Peyer's patch (tissue), 4 donors: ENCODE measurements at regions not wholly inside any gene's neighbourhood (a gene's known extent, or its start where the extent isn't known, plus 50 kb on each side); places are given as distances from the start of the nearest gene placed in this dataset.
"Not testable (repeated sequence)": the region's sequence is repeated elsewhere in the genome, so short reads cannot be mapped to it uniquely, and the experiment has no call there.

Experiments used
- DNase-seq, 3 donors: peaks; one replicate each; pipeline ENCODE4 v3.0.0-alpha.2; 2017 to 2019
- H3K27ac ChIP-seq, 4 donors: fragments of 200-600 bp; sonication (generic); one replicate each; pipeline ENCODE4 v1.5.1; 2016 to 2019
- H3K27me3 ChIP-seq, 2 donors: fragments of 200-600 bp; sonication (generic); one replicate each; pipeline ENCODE4 v1.5.1; 2019
- H3K36me3 ChIP-seq, 3 donors: fragments of 200-600 bp; sonication (generic); one replicate each; pipeline ENCODE4 v1.5.1; 2016 to 2019
- H3K4me1 ChIP-seq, 4 donors: fragments of 200-600 bp; sonication (generic); one replicate each; pipeline ENCODE4 v1.5.1; 2016 to 2019
- H3K4me3 ChIP-seq, 4 donors: fragments of 200-600 bp; sonication (generic); 1 replicate in 3 of 4; 2 replicates in 1 of 4; pipeline ENCODE4 v1.5.1; 2016 to 2019; ENCODE audit warnings: mild to moderate bottlenecking in 1 of 4
- H3K9me3 ChIP-seq, 4 donors: fragments of 200-600 bp; sonication (generic); one replicate each; pipeline ENCODE4 v1.5.1; 2016 to 2019; ENCODE audit warnings: mild to moderate bottlenecking in 1 of 4
- POLR2A ChIP-seq, 2 donors: fragments of 450-650 bp; IDR thresholded peaks; one replicate each; pipeline ENCODE4 v1.5.1; 2017; ENCODE audit warnings: antibody characterized with exemption in 2 of 2, mild to moderate bottlenecking in 2 of 2, moderate library complexity in 2 of 2
- TF ChIP-seq, protein P1 (sequence below), 6 experiments: fragments of 450-650 bp in 4 of 6; fragments of 200-600 bp in 2 of 6; sonication (generic) in 1 of 6; IDR thresholded peaks; one replicate each; pipeline ENCODE4 v1.5.1; 2017 to 2019; ENCODE audit warnings: antibody characterized with exemption in 6 of 6, mild to moderate bottlenecking in 3 of 6, moderate library complexity in 1 of 6

DNA sequence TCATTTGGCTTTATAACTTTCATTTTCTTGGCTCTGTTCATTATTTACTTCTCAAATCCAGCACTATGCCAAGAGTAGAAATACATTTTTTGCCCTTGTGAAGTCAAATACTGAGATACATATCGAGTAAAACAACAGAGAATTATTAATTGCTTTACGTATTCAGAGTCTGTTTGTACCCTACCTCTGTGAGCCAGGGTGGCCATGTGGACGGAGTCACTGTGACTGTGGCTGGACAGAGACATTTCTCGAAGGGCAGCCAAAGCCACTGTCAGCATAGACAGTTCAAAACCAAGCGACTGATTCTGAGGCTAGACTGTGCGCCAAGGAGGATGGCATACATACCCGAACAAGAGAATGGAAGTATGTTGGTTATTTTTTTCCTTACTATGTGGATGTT, 391.0 kb upstream of the PROX1 start:
- TF ChIP-seq, protein P1, sequence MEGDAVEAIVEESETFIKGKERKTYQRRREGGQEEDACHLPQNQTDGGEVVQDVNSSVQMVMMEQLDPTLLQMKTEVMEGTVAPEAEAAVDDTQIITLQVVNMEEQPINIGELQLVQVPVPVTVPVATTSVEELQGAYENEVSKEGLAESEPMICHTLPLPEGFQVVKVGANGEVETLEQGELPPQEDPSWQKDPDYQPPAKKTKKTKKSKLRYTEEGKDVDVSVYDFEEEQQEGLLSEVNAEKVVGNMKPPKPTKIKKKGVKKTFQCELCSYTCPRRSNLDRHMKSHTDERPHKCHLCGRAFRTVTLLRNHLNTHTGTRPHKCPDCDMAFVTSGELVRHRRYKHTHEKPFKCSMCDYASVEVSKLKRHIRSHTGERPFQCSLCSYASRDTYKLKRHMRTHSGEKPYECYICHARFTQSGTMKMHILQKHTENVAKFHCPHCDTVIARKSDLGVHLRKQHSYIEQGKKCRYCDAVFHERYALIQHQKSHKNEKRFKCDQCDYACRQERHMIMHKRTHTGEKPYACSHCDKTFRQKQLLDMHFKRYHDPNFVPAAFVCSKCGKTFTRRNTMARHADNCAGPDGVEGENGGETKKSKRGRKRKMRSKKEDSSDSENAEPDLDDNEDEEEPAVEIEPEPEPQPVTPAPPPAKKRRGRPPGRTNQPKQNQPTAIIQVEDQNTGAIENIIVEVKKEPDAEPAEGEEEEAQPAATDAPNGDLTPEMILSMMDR (IDR thresholded peaks at IDR 0.05), result no peak
- no peak for TF ChIP-seq POLR2A (IDR thresholded peaks at IDR 0.05)
- DNase-seq, result no peak
- no peaks in the 10 kb centered on the region for H3K9me3 ChIP-seq

DNA sequence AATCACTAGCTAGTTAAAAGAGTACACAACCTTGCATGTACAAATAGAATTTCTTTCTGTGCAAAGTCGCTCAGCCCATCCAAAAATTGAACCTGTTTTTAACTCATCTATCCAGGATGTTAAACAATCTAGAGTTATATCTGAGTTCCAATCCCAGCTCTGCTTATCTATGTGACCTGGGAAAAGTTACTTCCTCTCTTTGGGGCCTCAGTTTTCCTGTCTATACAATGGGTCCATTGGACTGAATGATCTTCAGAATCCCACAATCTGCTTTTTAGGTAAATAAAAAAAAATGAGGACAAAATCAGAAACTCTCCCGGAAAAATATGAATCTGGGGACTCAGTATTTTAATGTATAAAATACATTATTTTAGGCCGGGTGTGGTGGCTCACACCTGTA, 389.5 kb upstream of the PROX1 start:
- Histone ChIP-seq H3K27ac (no peak overlapping the region), H3K36me3 (no peaks in the 10 kb centered on the region), H3K9me3 (no peaks in the 10 kb centered on the region), H3K4me3 (no peak overlapping the region), H3K27me3 (no peaks in the 10 kb centered on the region), H3K4me1 (no peaks in the 10 kb centered on the region)
- DNase-seq, result no peak
- TF ChIP-seq, protein P1 (IDR thresholded peaks at IDR 0.05), result no peak

More for the DNA sequence above, 391.0 kb upstream of the PROX1 start:
- Histone ChIP-seq H3K27me3 (no peaks in the 10 kb centered on the region), H3K27ac (no peak overlapping the region), H3K36me3 (no peaks in the 10 kb centered on the region), H3K4me1 (no peaks in the 10 kb centered on the region), H3K4me3 (no peak overlapping the region)

DNA sequence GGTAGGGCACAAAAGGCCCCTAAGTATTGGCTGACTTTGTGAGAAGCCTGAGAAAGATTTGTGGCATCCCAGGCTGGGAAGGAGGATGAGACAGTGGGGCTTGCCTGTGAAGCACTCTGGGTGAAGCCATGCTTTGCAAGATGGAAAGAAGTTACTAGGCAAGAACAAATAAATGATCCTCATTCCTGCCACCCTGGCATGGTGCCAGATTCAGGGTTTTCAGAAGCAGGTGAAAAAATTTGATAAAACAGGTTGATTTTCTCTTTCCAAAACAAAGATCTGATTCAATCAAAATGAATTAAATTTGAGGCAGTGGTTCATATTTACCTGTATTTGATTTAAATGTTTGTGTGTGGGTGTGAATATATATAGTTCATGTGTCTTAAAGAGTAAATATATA, 386.9 kb upstream of the PROX1 start:
- no peaks in the 10 kb centered on the region for H3K27me3 ChIP-seq
- no peaks in the 10 kb centered on the region for H3K9me3 ChIP-seq
- no peak overlapping the region for H3K4me3 ChIP-seq
- no peak for DNase-seq
- no peak for TF ChIP-seq POLR2A (IDR thresholded peaks at IDR 0.05)
- TF ChIP-seq, protein P1 (IDR thresholded peaks at IDR 0.05), result no peak
- H3K36me3 ChIP-seq, result no peaks in the 10 kb centered on the region
- no peak overlapping the region for H3K27ac ChIP-seq
- H3K4me1 ChIP-seq, result no peaks in the 10 kb centered on the region

DNA sequence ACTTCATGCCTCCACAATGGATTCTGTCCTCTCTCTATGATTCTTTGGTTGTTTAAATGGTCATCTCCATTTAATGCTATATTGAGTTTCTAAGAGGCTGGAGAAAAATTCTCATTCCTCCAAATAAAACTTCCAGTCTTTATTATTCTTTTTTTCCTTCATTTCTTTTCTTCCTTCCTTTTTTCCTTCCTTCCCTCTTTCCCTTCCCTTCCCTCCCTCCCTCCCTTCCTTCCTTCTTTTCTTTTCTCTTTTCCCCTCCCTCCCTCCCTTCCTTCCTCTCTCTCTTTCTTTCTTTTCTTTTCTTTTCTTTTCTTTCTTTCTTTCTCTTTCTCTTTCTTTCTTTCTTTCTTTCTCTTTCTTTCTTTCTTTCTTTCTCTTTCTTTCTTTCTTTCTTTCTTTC, 386.1 kb upstream of the PROX1 start:
- not testable (repeated sequence) for DNase-seq, H3K36me3 ChIP-seq, H3K27me3 ChIP-seq, H3K4me3 ChIP-seq, H3K27ac ChIP-seq, H3K9me3 ChIP-seq, H3K4me1 ChIP-seq

DNA sequence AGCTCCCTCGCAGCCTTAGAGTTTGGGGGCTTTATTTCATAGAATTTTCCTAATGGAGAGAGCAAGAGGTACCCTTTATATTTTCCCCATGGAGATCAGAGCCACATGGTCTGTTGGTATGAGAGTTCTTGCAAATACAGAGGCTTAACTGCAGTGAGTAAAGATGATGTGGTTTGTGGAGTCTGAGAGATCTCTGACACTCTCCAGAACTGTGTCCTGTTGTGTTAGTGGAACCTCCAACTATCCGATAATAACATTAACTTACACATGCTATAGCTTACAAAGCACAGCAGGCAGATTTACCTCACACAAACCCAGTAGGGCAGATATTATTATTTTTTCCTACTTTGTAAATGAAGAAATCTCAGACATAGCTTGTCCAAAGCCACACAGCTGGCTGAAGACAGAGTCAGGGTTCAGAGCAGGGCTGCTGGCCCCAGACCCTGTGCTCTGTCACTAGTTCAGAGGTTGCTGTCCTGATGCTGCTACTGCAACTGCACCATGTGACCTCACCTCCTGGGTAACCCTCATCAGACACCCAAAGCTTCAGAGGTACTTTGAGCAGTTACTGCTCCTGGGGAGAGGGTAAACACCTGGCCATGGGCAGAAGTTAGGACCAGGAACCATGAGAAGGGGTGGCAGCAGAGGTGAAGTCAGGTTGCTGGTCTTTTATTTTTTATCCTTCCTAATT, 384.8 kb upstream of the PROX1 start:
- no peaks in the 10 kb centered on the region for H3K9me3 ChIP-seq
- no peaks in the 10 kb centered on the region for H3K36me3 ChIP-seq
- no peaks in the 10 kb centered on the region for H3K27me3 ChIP-seq
- DNase-seq, result no peak
- H3K4me3 ChIP-seq, result no peak overlapping the region
- H3K27ac ChIP-seq, result no peak overlapping the region
- TF ChIP-seq, protein P1 (IDR thresholded peaks at IDR 0.05), result no peak
- TF ChIP-seq POLR2A (IDR thresholded peaks at IDR 0.05), result no peak
- no peaks in the 10 kb centered on the region for H3K4me1 ChIP-seq

DNA sequence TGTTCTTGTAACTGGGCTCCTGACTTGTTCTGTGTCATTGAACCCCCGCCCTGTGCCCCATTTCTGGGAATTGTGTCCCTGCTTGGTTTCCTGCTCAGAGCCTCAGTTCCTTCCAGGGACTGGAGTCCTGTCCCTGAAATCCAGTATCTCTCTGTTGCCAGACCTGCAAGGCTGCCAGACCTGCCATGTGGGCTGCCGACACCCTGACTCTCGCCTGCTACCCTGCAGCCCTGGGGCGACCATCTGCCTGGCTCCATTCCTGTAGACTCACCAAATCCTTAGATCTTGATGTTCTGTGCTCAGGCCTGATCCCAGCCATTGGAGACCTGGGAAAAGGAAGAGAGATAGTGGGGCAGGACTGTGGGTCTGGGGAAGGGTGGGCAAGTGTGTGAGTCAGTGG, 383.3 kb upstream of the PROX1 start:
- no peaks in the 10 kb centered on the region for H3K27me3 ChIP-seq
- H3K36me3 ChIP-seq, result no peaks in the 10 kb centered on the region
- no peak overlapping the region for H3K27ac ChIP-seq
- H3K4me1 ChIP-seq, result no peaks in the 10 kb centered on the region
- no peak for TF ChIP-seq POLR2A (IDR thresholded peaks at IDR 0.05)
- H3K9me3 ChIP-seq, result no peaks in the 10 kb centered on the region
- no peak for DNase-seq
- no peak overlapping the region for H3K4me3 ChIP-seq

DNA sequence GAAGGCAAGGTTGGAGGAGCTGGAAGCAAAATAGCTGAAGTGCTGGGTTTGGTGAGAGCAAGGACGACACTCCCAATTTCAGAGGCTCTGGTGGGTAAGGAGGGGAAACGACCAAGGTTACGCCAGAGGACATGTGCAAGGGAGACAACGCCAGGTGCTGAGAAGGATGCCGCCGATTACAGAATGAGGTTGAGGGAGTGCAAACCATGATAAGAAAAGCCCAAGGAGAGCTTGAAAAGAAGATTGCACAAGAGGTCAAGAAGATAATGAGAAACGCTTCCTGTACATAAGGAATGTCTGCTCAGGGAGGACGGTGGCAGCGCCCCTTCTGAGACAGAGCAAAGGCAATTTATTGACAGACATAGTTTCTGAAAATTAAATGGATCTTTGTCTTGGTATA, 382.0 kb upstream of the PROX1 start:
- DNase-seq, result no peak
- no peaks in the 10 kb centered on the region for H3K9me3 ChIP-seq

More for the DNA sequence above, 382.0 kb upstream of the PROX1 start:
- Histone ChIP-seq H3K4me1 (no peaks in the 10 kb centered on the region), H3K4me3 (no peak overlapping the region), H3K36me3 (no peaks in the 10 kb centered on the region), H3K27me3 (no peaks in the 10 kb centered on the region), H3K27ac (no peak overlapping the region)
- TF ChIP-seq POLR2A (IDR thresholded peaks at IDR 0.05), result no peak
- TF ChIP-seq, protein P1 (IDR thresholded peaks at IDR 0.05), result no peak
